NCI-H1092 (cell line): ENCODE measurements at regions not wholly inside any gene's neighbourhood (a gene's known extent, or its start where the extent isn't known, plus 50 kb on each side); places are given as distances from the start of the nearest gene placed in this dataset.

Experiments used
- DNase-seq: peaks from one replicate; lab custom pipeline; 2025; lab: John Stamatoyannopoulos, UW

DNA sequence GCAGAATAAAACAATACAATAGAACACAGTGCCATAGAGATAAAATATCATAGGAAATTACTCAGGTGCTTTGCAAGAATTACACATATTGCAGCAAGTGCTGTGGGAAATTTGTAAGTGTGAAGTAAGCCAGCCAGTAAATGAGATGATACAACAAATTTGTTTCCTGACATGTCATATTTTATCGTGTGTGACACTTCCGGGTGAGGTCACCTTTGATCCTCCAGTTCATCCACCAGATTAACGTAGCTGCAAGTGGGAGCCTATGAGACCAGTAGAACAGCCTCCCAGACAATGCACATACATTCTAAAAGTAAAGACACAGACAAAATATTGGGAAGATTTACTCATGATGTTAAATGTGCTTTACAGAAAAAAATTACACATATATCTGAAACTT lies 72.2 kb downstream of the PRDM9 start:
- no peak for DNase-seq

DNA sequence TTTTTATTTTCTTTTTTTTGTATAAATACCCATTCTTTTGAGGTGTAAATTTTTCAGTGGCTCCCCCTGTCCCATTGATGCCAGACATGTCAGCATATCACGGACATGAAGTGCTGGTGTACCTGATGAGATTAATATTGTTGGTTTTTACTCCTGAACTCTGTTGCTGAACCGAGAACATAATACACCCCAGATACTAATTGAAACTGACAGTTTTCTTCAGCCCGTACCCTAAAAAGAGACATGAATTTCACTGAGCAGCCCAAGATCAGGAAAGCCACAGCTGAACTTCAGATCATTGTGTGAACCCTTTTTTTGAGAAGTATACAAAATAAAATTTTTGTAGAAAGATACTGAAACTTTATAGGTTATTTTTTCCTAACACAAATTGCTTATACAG lies 75.7 kb downstream of the PRDM9 start:
- DNase-seq: no peak

- DNase-seq: no peak
These were observed 81.5 kb downstream of the PRDM9 start for GRCh38 chr5:23588841-23589326.

DNA sequence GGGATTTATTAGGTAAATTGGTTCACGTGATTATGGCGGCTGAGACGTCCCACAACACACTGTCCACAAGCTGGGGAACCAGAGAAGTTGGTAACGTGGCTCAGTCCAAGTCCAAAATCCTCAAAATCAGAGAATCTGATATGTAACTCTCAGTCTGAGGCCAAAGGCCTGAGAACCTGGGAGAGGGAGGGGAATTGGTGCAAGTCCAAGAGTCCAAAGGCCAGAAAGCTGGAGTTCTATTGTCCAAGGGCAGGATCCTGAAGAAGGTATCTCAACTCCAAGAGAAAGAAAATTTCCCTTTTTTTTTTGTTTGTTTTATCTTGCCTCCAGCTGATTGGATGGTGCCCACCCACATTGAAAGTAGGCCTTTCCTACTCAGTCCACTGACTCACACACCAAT lies 83.8 kb downstream of the PRDM9 start:
- no peak for DNase-seq

DNA sequence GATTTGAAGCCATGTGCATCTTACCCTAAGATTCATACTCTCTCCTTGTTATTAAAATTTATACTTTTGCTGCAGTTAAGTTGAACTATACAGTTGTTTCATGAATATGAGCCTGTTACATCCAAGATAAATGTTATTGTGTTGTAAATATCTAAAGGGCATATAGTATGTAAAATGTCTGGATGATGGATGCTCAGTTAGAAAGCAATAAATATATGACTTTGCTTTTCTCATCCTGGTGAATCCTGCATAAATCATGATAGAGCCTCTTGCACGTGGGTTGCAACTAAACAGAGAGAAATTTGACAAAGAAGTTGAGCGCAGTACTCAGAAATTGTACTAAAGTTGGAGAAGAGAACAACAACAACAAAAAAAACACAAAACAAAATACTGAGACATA lies 99.5 kb downstream of the PRDM9 start:
- no peak for DNase-seq

DNA sequence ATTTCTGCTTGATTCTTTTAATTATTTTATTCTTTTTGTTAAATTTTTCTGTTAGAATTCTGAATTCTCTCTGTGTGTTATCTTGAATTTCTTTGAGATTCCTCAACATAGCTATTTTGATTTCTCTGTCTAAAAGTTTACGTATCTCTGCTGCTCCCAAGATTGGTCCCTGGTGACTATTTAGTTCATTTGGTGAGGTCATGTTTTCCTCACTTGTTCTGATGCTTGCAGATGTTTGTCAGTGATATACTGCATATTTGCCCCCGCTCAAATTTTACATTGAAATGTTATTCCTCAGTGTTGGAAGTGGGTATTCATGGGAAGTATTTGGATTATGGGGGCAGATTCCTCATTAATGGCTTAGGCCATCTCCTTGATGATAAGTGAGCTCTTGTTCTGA lies 105.3 kb downstream of the PRDM9 start:
- DNase-seq: no peak

- no peak for DNase-seq
These were observed 106.2 kb downstream of the PRDM9 start for GRCh38 chr5:23613566-23613965.

DNA sequence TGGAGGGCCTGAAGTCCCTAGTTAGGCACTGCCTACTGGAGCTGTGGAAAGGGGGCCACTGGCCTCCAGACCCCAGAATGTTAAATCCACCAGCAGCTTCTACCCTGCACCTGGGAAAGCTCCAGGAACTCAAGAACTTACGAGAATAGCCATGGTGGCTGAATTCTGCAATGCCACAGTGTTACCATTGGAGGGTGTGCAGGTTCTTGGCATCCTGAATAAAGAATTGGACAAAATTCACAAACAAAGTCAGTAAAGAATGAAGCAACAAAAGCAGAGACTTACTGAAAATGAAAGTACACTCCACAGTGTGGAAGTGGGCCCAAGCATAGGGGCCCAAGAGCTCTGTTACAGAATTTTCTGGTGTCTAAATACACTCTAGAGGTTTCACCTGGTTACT lies 107.0 kb downstream of the PRDM9 start:
- no peak for DNase-seq

GRCh38 chr5:23626961-23627360 lies 119.6 kb downstream of the PRDM9 start:
- no peak for DNase-seq

DNA sequence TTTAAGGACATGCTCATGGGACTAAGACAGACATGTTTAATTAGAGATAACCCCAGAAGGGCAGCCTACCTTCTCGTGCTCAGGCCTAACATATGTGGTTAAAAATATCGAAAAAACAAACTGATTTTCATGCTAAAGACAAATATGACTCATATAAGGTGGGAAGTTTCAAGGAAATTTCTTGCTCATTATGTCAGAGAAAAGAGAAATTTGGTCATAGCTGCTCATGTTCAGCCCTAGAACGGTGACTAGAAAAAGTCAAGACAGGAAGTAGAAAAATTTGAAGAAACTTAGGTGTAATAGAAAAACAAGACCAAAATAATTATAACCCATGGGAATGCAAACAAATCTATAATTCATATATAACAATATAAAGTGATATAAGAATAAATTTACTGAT lies 120.6 kb downstream of the PRDM9 start:
- no peak for DNase-seq

DNA sequence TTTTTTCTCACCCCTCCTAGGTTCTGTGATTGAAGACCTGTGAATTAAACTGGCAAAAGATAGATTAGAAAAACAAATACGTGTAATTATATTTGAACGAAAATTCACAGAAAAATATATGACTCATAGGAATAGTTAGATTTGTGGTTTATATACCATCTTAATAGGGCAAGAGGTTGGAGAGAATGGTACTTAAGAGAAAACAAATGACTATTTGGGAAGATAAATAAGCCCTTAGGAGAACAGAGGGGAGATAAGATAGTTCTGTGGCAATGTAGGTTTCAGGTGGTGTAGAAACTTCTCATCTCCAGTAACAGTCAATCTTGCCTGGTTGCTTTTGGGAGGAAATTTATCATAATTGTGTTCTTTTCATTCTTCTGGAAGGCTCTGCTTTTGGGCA lies 122.0 kb downstream of the PRDM9 start:
- DNase-seq: no peak

- DNase-seq: no peak
These were observed 124.1 kb downstream of the PRDM9 start for GRCh38 chr5:23631302-23632045.

- DNase-seq: no peak
These were observed 128.5 kb downstream of the PRDM9 start for GRCh38 chr5:23635938-23636337.

- no peak for DNase-seq
These were observed 131.9 kb downstream of the PRDM9 start for GRCh38 chr5:23639326-23639725.

DNA sequence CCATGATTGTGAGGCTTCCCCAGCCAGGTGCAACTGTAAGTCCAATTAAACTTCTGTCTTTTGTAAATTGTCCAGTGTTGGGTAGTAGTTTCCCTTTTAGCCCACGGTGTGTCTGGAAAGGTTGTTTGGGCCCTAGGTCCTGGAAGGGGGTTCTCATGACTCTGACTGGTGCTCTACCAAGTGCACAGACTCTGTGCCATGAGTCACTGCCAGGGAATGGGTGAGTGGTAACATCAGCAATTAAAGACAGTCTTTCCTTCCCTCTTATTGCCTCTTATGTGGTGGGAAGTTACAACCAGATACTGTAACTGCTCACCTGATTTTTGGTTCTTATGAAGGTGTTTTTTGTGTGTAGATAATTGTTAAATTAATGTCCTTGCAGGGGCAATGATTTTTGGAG lies 141.2 kb downstream of the PRDM9 start:
- no peak for DNase-seq

GRCh38 chr5:23649594-23649993 lies 142.2 kb downstream of the PRDM9 start:
- DNase-seq: no peak

GRCh38 chr5:23655674-23656073 lies 148.3 kb downstream of the PRDM9 start:
- DNase-seq: no peak

GRCh38 chr5:23675456-23675855 lies 168.0 kb downstream of the PRDM9 start:
- no peak for DNase-seq

DNA sequence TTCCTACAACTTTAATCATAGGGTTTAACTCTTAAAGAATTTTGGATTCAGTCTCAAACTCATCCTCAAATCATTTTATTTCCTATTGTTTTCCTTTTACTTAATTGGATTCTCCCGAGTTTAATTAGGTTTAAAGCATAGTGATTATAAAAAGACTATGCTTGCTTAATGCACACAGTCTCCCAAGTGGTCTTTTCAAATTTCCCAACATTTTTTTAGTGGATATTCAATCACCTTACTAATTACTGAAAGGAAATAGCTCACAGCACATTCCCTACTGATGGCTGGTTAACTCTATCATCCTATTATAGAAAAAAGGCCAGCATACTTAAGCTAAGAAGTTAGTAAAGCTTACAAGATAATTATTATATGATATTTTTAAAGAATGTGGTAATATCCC lies 170.6 kb downstream of the PRDM9 start:
- no peak for DNase-seq

DNA sequence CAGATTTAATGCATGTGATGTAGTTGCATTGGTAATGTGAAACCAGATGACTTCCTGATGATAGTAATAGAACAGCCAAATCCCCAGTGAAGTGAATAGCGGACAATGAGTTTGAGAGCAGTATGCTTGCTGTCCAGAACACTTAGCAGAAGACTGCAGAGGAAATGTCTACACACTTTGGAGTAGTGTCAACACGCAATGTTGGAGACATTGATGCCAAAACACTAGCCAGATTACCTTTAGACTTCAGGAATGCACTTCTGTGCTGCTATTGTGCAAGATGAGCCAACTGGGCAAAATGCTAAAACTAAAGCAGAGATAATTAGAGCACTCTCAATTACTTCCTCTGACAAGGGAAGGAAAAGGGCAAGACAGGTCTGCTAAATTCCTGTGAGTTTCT lies 176.7 kb downstream of the PRDM9 start:
- DNase-seq: no peak

- peak; percentile 11 for DNase-seq
These were observed 196.8 kb downstream of the PRDM9 start for GRCh38 chr5:23703940-23704855.

GRCh38 chr5:23717486-23717885 lies 210.1 kb downstream of the PRDM9 start:
- DNase-seq: no peak

DNA sequence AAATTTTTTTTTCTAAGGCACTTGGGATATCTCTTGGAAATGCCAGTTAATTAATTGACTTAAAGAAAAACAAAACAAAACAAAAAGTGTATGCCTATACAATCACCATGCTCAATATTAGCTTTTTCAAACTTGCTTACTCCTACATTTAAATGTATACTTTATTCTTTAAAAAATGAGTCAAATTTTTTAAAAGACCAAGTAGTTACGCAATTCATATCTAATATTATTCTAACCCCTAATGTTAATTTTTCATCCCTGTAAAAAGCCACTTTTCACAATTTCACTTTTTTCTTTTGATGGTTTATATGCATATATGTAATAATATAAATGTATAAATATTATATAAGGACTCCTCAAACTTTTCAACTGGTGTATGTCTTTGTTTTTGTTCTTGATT lies 211.2 kb downstream of the PRDM9 start:
- no peak for DNase-seq
